ENCODE measurements at regions not wholly inside any gene's neighbourhood (a gene's known extent, or its start where the extent isn't known, plus 50 kb on each side); places are given as distances from the start of the nearest gene placed in this dataset.

DNA sequence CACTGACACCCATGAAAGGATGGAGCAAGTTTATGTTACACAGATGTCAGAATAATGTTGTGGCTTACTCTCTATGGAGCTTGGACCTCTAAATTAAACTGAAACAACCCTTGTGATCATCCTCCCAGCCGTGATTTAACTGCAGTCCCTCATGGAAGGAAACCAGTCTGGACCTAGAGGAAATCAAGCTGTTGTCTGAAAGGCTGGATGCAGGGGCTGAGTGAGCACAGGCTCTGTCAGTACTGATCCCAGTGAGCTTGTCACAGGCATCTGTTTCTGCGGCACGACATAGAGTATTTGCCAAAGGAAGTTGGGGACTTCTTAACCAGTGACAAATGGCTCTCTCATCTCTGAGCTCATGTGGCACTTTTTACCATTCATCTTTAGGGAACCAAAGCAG, 282.9 kb upstream of the MAP3K1 start:
- H3K27ac ChIP-seq: no peak overlapping the region
- H3K4me1 ChIP-seq: peaks cover 32% of the 10 kb centered on the region
- DNase-seq (ENCODE audit: low spot score in 2 of 2): no peak
- no peaks in the 10 kb centered on the region for H3K27me3 ChIP-seq
- H3K4me3 ChIP-seq: no peak overlapping the region
- 77% methylated on average over 3 of the region's 3 CpGs for WGBS
- no peaks in the 10 kb centered on the region for H3K9me3 ChIP-seq
- no peaks in the 10 kb centered on the region for H3K36me3 ChIP-seq
- no peak for TF ChIP-seq POLR2AphosphoS5 (IDR thresholded peaks at IDR 0.05)
- TF ChIP-seq, protein P1, sequence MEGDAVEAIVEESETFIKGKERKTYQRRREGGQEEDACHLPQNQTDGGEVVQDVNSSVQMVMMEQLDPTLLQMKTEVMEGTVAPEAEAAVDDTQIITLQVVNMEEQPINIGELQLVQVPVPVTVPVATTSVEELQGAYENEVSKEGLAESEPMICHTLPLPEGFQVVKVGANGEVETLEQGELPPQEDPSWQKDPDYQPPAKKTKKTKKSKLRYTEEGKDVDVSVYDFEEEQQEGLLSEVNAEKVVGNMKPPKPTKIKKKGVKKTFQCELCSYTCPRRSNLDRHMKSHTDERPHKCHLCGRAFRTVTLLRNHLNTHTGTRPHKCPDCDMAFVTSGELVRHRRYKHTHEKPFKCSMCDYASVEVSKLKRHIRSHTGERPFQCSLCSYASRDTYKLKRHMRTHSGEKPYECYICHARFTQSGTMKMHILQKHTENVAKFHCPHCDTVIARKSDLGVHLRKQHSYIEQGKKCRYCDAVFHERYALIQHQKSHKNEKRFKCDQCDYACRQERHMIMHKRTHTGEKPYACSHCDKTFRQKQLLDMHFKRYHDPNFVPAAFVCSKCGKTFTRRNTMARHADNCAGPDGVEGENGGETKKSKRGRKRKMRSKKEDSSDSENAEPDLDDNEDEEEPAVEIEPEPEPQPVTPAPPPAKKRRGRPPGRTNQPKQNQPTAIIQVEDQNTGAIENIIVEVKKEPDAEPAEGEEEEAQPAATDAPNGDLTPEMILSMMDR (IDR thresholded peaks at IDR 0.05): no peak
- no peak for TF ChIP-seq POLR2A (IDR thresholded peaks at IDR 0.05)
- no peak for TF ChIP-seq EP300 (IDR thresholded peaks at IDR 0.05)

DNA sequence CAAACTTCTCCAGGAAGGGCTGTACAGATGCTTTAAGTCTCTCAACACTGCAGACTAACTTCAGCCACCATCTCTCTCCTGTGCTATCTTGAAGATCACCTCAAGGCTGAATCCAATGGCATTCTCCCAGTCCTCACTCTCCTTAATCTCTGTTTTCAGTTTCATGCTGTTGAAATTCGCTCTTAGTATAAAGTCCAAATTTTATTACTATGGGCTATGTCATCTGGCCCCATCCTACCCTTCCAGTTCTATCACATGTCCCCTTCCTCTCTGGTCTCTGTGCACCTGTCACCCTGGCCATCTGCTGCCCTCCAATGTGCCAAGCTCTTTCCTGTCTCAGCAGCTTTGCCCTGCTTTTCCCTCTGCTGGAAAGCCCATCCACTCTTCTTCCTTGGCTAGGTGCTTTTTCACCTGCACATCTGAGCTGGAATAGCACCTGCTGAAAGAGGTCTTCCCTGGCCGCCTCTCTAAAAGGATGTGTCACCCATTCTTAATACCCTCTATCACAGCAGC, 284.7 kb upstream of the MAP3K1 start:
- Histone ChIP-seq H3K4me3 (no peak overlapping the region), H3K27ac (peak overlapping the region; percentile 16), H3K4me1 (peaks cover 50% of the 10 kb centered on the region), H3K27me3 (no peaks in the 10 kb centered on the region), H3K9me3 (no peaks in the 10 kb centered on the region), H3K36me3 (no peaks in the 10 kb centered on the region)
- WGBS: 92% methylated on average over 2 of the region's 2 CpGs
- no peak for TF ChIP-seq POLR2A (IDR thresholded peaks at IDR 0.05)
- TF ChIP-seq POLR2AphosphoS5 (IDR thresholded peaks at IDR 0.05): no peak
- TF ChIP-seq, protein P1 (IDR thresholded peaks at IDR 0.05): no peak
- no peak for TF ChIP-seq EP300 (IDR thresholded peaks at IDR 0.05)
- DNase-seq (ENCODE audit: low spot score in 2 of 2): no peak

DNA sequence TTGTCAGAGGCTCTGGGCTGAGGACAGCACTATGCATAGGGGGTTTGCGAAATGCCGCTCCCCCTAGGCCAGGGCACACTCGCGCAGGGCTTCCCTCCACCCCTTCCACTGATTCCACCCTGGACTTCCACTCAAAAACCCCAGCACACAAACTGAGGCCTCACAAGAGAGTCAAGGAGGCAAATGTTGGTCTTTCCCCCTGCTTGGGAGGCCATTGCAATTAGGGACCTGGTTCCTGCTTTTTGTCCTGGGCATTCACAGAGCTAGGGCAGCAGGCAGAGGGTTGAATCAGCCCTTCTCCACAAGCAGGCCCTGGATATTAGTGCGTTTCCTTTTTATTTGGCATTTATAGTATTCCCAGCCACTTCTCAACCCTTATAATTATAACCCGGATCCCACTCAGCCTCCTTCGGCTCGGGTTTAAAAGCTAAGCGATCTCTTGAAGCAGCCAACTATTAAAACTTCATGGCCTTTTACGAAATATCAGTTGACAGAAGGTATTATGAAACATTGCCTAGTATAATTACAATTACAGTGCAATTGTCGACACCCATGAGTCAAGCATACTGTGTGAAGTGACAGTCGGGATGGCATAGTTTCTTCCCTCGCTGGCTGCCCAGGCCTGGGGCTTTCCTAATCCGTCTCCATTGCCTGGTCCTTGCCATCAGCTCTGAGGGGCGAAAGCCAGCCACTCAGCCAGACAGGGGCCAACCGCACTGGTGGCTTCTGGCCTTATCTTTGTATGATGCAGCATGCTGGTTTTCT, 285.5 kb upstream of the MAP3K1 start:
- TF ChIP-seq, protein P1 (IDR thresholded peaks at IDR 0.05): no peak
- TF ChIP-seq POLR2AphosphoS5 (IDR thresholded peaks at IDR 0.05) (no peak), POLR2A (IDR thresholded peaks at IDR 0.05) (no peak), EP300 (IDR thresholded peaks at IDR 0.05) (no peak)
- Histone ChIP-seq H3K9me3 (no peaks in the 10 kb centered on the region), H3K4me1 (peaks cover 56% of the 10 kb centered on the region), H3K36me3 (no peaks in the 10 kb centered on the region), H3K4me3 (no peak overlapping the region), H3K27ac (peak overlapping the region; percentile 16), H3K27me3 (no peaks in the 10 kb centered on the region)
- 82% methylated on average over 16 of the region's 16 CpGs for WGBS
- no peak for DNase-seq (ENCODE audit: low spot score in 2 of 2)

DNA sequence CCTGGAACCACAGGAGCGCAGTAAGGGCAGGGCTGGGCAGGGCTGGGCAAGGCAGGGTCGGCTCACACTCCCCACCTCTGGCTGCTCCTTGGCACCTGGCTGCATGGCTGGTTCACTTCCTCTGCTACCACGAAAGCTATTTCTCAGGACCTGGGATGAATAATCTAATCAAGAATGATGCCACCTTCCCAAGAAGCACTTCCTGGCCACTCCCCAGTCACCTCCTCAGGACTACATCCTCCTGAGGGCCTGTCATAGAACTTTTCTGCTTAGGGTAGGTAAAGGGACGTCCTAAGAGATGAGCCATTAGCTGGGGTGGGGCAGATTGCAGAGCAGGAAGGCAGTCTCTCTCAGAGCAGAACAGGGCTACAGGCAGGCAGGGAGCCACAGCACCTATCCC, 288.2 kb upstream of the MAP3K1 start:
- no peak for TF ChIP-seq POLR2AphosphoS5 (IDR thresholded peaks at IDR 0.05)
- no peak for TF ChIP-seq POLR2A (IDR thresholded peaks at IDR 0.05)
- TF ChIP-seq EP300 (IDR thresholded peaks at IDR 0.05): no peak
- TF ChIP-seq, protein P1 (IDR thresholded peaks at IDR 0.05): no peak
- Histone ChIP-seq H3K27ac (peak overlapping the region; percentile 25), H3K4me3 (no peak overlapping the region), H3K4me1 (peaks cover 59% of the 10 kb centered on the region), H3K36me3 (no peaks in the 10 kb centered on the region), H3K27me3 (no peaks in the 10 kb centered on the region), H3K9me3 (no peaks in the 10 kb centered on the region)
- DNase-seq (ENCODE audit: low spot score in 2 of 2): no peak
- 33% methylated on average over 4 of the region's 4 CpGs for WGBS

DNA sequence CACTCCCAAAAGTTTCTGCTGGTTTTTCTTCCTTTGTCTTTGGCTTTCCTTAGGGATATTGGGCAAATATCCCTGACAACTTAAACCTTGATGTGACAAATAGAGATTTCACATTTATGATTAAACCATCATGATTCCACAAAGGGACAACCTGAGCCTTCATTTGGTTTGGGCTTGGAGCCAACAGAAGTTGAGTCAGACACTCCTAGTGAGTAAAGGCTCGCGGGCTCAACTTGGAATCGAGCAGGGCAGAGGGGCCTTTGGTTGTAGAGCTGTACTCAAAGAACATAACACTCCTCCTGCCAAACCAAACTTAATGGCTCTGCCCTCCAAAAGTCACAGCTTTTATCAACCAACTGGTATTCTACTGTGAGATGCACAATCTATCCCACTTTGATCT, 290.2 kb upstream of the MAP3K1 start:
- Histone ChIP-seq H3K9me3 (no peaks in the 10 kb centered on the region), H3K4me1 (peaks cover 74% of the 10 kb centered on the region)

More for the DNA sequence above, 290.2 kb upstream of the MAP3K1 start:
- no peaks in the 10 kb centered on the region for H3K36me3 ChIP-seq
- TF ChIP-seq POLR2A (IDR thresholded peaks at IDR 0.05) (no peak), EP300 (IDR thresholded peaks at IDR 0.05) (no peak), POLR2AphosphoS5 (IDR thresholded peaks at IDR 0.05) (no peak)
- TF ChIP-seq, protein P1 (IDR thresholded peaks at IDR 0.05): no peak
- H3K4me3 ChIP-seq: no peak overlapping the region
- peak overlapping the region; percentile 37 for H3K27ac ChIP-seq
- 50% methylated on average over 3 of the region's 3 CpGs for WGBS
- no peaks in the 10 kb centered on the region for H3K27me3 ChIP-seq
- DNase-seq (ENCODE audit: low spot score in 2 of 2): no peak

Measured in suprapubic skin (tissue), 4 donors.